GM12878 (cell line): ENCODE measurements at regions not wholly inside any gene's neighbourhood (a gene's known extent, or its start where the extent isn't known, plus 50 kb on each side); places are given as distances from the start of the nearest gene placed in this dataset.

ENCODE experiments used
- ATAC-seq: fragments of 200-7000 bp; cut with Tn5 transposase; 3 replicates; pipeline ENCODE4 v1.9.1; 2020; ENCODE audit warnings: mild to moderate bottlenecking, moderate library complexity
- BruUV-seq: library from RNA; stranded (reverse); fragments of 400-500 nt; replicated peaks from 2 replicates; lab custom pipeline; 2021; lab: Mats Ljungman, UMichigan
- CTCF ChIA-PET: fragments of 300-600 bp; sonication (Branson Sonifier 250); formaldehyde crosslinking; extraction: SDS; loops from one replicate; lab custom pipeline; 2021; ENCODE audit warnings: inconsistent platforms; lab: Yijun Ruan, JAX
- POLR2A ChIA-PET: fragments of 350-600 bp; formaldehyde crosslinking; extraction: SDS; loops from one replicate; lab custom pipeline; 2021; ENCODE audit warnings: inconsistent platforms; lab: Charles Lee
- RAD21 ChIA-PET: fragments of 300-600 bp; sonication (Branson Sonifier 250); formaldehyde crosslinking; loops from one replicate; lab custom pipeline; 2023; ENCODE audit warnings: antibody characterized with exemption; ENCODE audit not compliant: unreplicated experiment; lab: Charles Lee
- SMC1A ChIA-PET: fragments of 300-600 bp; sonication (Branson Sonifier 250); formaldehyde crosslinking; loops from one replicate; lab custom pipeline; 2023; ENCODE audit not compliant: unreplicated experiment, uncharacterized antibody; lab: Charles Lee
- DNase-seq: peaks from one replicate; pipeline ENCODE4 v3.0.0-alpha.2; 2011; ENCODE audit warnings: low read depth, low spot score
- FAIRE-seq: peaks from 3 replicates; lab custom pipeline; 2011; peaks lifted over from hg19 to GRCh38; lab: Jason Lieb, UNC
- H2AFZ ChIP-seq: 2 replicates; pipeline ENCODE4 v1.6.0; 2011; ENCODE audit warnings: low read depth, low read length, control low read depth; ENCODE audit not compliant: control insufficient read depth
- H3K27ac ChIP-seq: 2 replicates; pipeline ENCODE4 v1.5.1; 2011; ENCODE audit warnings: control low read depth; ENCODE audit not compliant: control insufficient read depth, insufficient read depth
- H3K27me3 ChIP-seq, 2 experiments: replicated peaks in 1 of 2; 2 replicates each; pipeline versions ENCODE4 v1.6.0 to v1.6.1; 2011; ENCODE audit warnings: low read length in 1 of 2; ENCODE audit not compliant: control insufficient read depth in 2 of 2, insufficient read depth in 2 of 2
- H3K36me3 ChIP-seq, 2 experiments: 2 replicates each; pipeline ENCODE4 v1.5.1; 2011; ENCODE audit warnings: low read length in 1 of 2; ENCODE audit not compliant: control insufficient read depth in 2 of 2, insufficient read depth in 2 of 2
- H3K4me1 ChIP-seq: 2 replicates; pipeline ENCODE4 v1.6.1; 2011; ENCODE audit warnings: mild to moderate bottlenecking, low read length, moderate library complexity, mixed read lengths; ENCODE audit not compliant: control insufficient read depth, insufficient read depth
- H3K4me2 ChIP-seq: 2 replicates; pipeline ENCODE4 v1.6.0; 2011; ENCODE audit warnings: control low read depth; ENCODE audit not compliant: control insufficient read depth, insufficient read depth
- H3K4me3 ChIP-seq: fragments of 200-600 bp; sonication (generic); 2 replicates; pipeline ENCODE4 v1.5.1; 2016
- H3K79me2 ChIP-seq: 2 replicates; pipeline ENCODE4 v1.6.0; 2011; ENCODE audit warnings: low read length; ENCODE audit not compliant: control insufficient read depth, insufficient read depth
- H3K9ac ChIP-seq: 2 replicates; pipeline ENCODE4 v1.8.0; 2011; ENCODE audit warnings: low read length, control low read depth, mixed read lengths; ENCODE audit not compliant: control insufficient read depth, insufficient read depth
- H3K9me3 ChIP-seq: replicated peaks from 3 replicates; pipeline ENCODE4 v1.5.1; 2011; ENCODE audit warnings: mild to moderate bottlenecking, low read length; ENCODE audit not compliant: control insufficient read depth, insufficient read depth
- H4K20me1 ChIP-seq: 2 replicates; pipeline ENCODE4 v1.6.0; 2011; ENCODE audit not compliant: control insufficient read depth, insufficient read depth
- ASH2L ChIP-seq: fragments of 300-600, 200-600 bp; sonication (generic); IDR thresholded peaks from 2 replicates; pipeline ENCODE4 v1.6.1; 2017; ENCODE audit warnings: low read depth, mild to moderate bottlenecking, borderline replicate concordance
- DPF2 ChIP-seq: fragments of 450-650 bp; IDR thresholded peaks from 2 replicates; pipeline ENCODE4 v1.6.1; 2017; ENCODE audit warnings: mild to moderate bottlenecking
- RB1 ChIP-seq: fragments of 450-650 bp; formaldehyde crosslinking; IDR thresholded peaks from 2 replicates; pipeline ENCODE4 v1.6.1; 2017; ENCODE audit warnings: mild to moderate bottlenecking, borderline replicate concordance
- RELA ChIP-seq: fragments of 450-650 bp; IDR thresholded peaks from 2 replicates; pipeline ENCODE4 v1.8.0; 2014; ENCODE audit warnings: borderline replicate concordance; ENCODE audit not compliant: partially characterized antibody
- SREBF2 ChIP-seq: IDR thresholded peaks from 2 replicates; pipeline ENCODE4 v1.6.1; 2012; ENCODE audit warnings: mild to moderate bottlenecking, low read length
- TAF1 ChIP-seq: IDR thresholded peaks from 2 replicates; pipeline ENCODE4 v1.6.1; 2011; ENCODE audit warnings: mild to moderate bottlenecking, low read depth, low read length, borderline replicate concordance
- ZBED1 ChIP-seq: IDR thresholded peaks from 2 replicates; pipeline ENCODE4 v1.6.1; 2016; ENCODE audit warnings: borderline replicate concordance
- ZSCAN29 ChIP-seq: fragments of 450-650 bp; IDR thresholded peaks from 2 replicates; pipeline ENCODE4 v1.6.1; 2017; ENCODE audit warnings: mild to moderate bottlenecking, moderate library complexity
- WGBS: methylation state at CpG from one replicate; pipeline ENCODE4 v1.1.6; 2016; ENCODE audit warnings: low lambda C conversion rate; ENCODE audit not compliant: insufficient replicate concordance, insufficient coverage; ENCODE audit errors: missing lambda C conversion rate; 5-methylcytosine and 5-hydroxymethylcytosine counted together
- in situ Hi-C: fragments of 300-500 bp; cut with MboI; formaldehyde crosslinking; loops from 9 replicates; pipeline ENCODE4 v1.14.3; 2018; ENCODE audit warnings: mixed read lengths
- intact Hi-C: fragments of 100-400 bp; cut with micrococcal nuclease; formaldehyde crosslinking; loops from one replicate; pipeline ENCODE4 v1.14.2; 2022; ENCODE audit not compliant: unreplicated experiment
- TF ChIP-seq, protein P1 (sequence below): fragments of 450-650 bp; IDR thresholded peaks from 2 replicates; pipeline ENCODE4 v1.6.1; 2017; ENCODE audit warnings: borderline replicate concordance
- TF ChIP-seq, protein P2 (sequence below): IDR thresholded peaks from 2 replicates; pipeline ENCODE4 v1.6.1; 2012; ENCODE audit warnings: low read depth, low read length, improper control_type of control experiment

DNA sequence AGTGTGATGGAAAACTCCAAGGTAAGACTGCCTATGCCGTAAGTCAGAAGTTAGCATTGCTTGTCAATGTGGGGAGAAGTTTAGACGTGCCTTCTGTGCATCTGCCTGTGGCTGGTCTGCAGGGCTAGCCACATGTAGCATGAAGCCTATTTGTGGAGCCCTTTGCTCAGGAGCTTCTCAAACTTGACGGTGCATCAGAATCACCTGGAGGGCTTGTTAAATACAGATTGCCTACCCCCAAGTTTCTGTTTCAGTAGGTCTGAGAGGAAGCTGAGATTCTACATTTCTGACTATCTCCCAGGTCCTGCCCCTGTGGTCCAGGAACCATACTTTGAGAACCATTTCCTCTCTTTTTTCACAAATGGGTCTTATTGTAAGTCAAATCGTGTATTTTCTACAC is 292.1 kb upstream of the TPM1 start:
- TF ChIP-seq ASH2L (no peak), RB1 (no peak), ZSCAN29 (no peak), ZBED1 (no peak), DPF2 (no peak), TAF1 (no peak), RELA (no peak), SREBF2 (no peak)
- TF ChIP-seq, protein P1, sequence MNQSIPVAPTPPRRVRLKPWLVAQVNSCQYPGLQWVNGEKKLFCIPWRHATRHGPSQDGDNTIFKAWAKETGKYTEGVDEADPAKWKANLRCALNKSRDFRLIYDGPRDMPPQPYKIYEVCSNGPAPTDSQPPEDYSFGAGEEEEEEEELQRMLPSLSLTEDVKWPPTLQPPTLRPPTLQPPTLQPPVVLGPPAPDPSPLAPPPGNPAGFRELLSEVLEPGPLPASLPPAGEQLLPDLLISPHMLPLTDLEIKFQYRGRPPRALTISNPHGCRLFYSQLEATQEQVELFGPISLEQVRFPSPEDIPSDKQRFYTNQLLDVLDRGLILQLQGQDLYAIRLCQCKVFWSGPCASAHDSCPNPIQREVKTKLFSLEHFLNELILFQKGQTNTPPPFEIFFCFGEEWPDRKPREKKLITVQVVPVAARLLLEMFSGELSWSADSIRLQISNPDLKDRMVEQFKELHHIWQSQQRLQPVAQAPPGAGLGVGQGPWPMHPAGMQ: no peak
- TF ChIP-seq, protein P2, sequence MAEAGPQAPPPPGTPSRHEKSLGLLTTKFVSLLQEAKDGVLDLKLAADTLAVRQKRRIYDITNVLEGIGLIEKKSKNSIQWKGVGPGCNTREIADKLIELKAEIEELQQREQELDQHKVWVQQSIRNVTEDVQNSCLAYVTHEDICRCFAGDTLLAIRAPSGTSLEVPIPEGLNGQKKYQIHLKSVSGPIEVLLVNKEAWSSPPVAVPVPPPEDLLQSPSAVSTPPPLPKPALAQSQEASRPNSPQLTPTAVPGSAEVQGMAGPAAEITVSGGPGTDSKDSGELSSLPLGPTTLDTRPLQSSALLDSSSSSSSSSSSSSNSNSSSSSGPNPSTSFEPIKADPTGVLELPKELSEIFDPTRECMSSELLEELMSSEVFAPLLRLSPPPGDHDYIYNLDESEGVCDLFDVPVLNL: no peak
- TF ChIP-seq, all 136 proteins: peak for 0
- ChIA-PET RAD21 (no interaction called here), SMC1A (no interaction called here), CTCF (no interaction called here), POLR2A (no interaction called here)
- no peak overlapping the region for H3K27ac ChIP-seq
- H3K9ac ChIP-seq: no peak overlapping the region
- in situ Hi-C loops (no loop called here), intact Hi-C loops (no loop called here)
- BruUV-seq: no TSS peak
- no peaks in the 10 kb centered on the region for H3K27me3 ChIP-seq
- H3K4me2 ChIP-seq: no peak overlapping the region
- FAIRE-seq: no peak
- no peak for DNase-seq
- H3K79me2 ChIP-seq: no peaks in the 10 kb centered on the region
- 38% methylated on average over 4 of the region's 4 CpGs for WGBS
- no peak overlapping the region for H3K4me3 ChIP-seq
- no peaks in the 10 kb centered on the region for H4K20me1 ChIP-seq
- no peak overlapping the region for H2AFZ ChIP-seq
- no peaks in the 10 kb centered on the region for H3K9me3 ChIP-seq
- no peaks in the 10 kb centered on the region for H3K4me1 ChIP-seq
- no peaks in the 10 kb centered on the region for H3K36me3 ChIP-seq
- ATAC-seq: no peak
